ENCODE measurements at regions not wholly inside any gene's neighbourhood (a gene's known extent, or its start where the extent isn't known, plus 50 kb on each side); places are given as distances from the start of the nearest gene placed in this dataset.

- no peak for TF ChIP-seq CTCF (conservative IDR thresholded peaks at IDR 0.05; ENCODE audit: low read length)
- no peak for TF ChIP-seq EZH2phosphoT487 (IDR thresholded peaks at IDR 0.05; ENCODE audit: borderline replicate concordance, low read depth, low read length)
- Histone ChIP-seq H2AFZ (ENCODE audit: low read length) (no peak overlapping the region), H3K9me3 (ENCODE audit: low read length) (no peaks in the 10 kb centered on the region), H3K27ac (ENCODE audit: low read depth, low read length, poor library complexity, severe bottlenecking) (no peak overlapping the region), H3K4me2 (ENCODE audit: low read length) (no peak overlapping the region), H3K79me2 (ENCODE audit: insufficient read depth, low read depth, low read length) (no peaks in the 10 kb centered on the region), H3K9me2 (ENCODE audit: insufficient read depth, low read length) (no peaks in the 10 kb centered on the region), H3K4me3 (ENCODE audit: low read depth, low read length, poor library complexity, severe bottlenecking) (no peak overlapping the region), H3K36me3 (ENCODE audit: insufficient read depth, low read length) (no peaks in the 10 kb centered on the region), H3K4me1 (ENCODE audit: insufficient read depth, low read length, poor library complexity, severe bottlenecking) (no peaks in the 10 kb centered on the region), H4K20me1 (ENCODE audit: insufficient read depth, low read length) (no peaks in the 10 kb centered on the region)
- ChIA-PET POLR2A (no interaction called here), CTCF (ENCODE audit: unreplicated experiment) (no interaction called here)
- BruUV-seq (replicated peaks): no TSS peak
- intact Hi-C loops (cut with micrococcal nuclease; ENCODE audit: unreplicated experiment): loop anchor here (10.0 kb wide), 1 partner anchor 304 kb away; no protein-coding TSS in a partner anchor
- no peak for DNase-seq (ENCODE audit: low spot score)
Observed at GRCh38 chr7:15018981-15019380, 116.4 kb upstream of the DGKB start.

GRCh38 chr7:15016766-15017165 is 114.2 kb upstream of the DGKB start:
- no peak overlapping the region for H3K4me2 ChIP-seq (ENCODE audit: low read length)
- CTCF ChIA-PET (ENCODE audit: unreplicated experiment): no interaction called here
- intact Hi-C loops (cut with micrococcal nuclease; ENCODE audit: unreplicated experiment): loop anchor here (10.0 kb wide), 1 partner anchor 302 kb away; no protein-coding TSS in a partner anchor
- H2AFZ ChIP-seq (ENCODE audit: low read length): no peak overlapping the region
- TF ChIP-seq CTCF (conservative IDR thresholded peaks at IDR 0.05; ENCODE audit: low read length) (no peak), EZH2phosphoT487 (IDR thresholded peaks at IDR 0.05; ENCODE audit: borderline replicate concordance, low read depth, low read length) (no peak)
- H3K9me2 ChIP-seq (ENCODE audit: insufficient read depth, low read length): no peaks in the 10 kb centered on the region
- H3K79me2 ChIP-seq (ENCODE audit: insufficient read depth, low read depth, low read length): no peaks in the 10 kb centered on the region
- POLR2A ChIA-PET: interaction anchor here (0.7 kb wide), 1 partner anchor 1183 kb away, joined by 8 read pairs; no protein-coding TSS in a partner anchor
- no peaks in the 10 kb centered on the region for H3K4me1 ChIP-seq (ENCODE audit: insufficient read depth, low read length, poor library complexity, severe bottlenecking)
- no peak overlapping the region for H3K4me3 ChIP-seq (ENCODE audit: low read depth, low read length, poor library complexity, severe bottlenecking)
- no peaks in the 10 kb centered on the region for H4K20me1 ChIP-seq (ENCODE audit: insufficient read depth, low read length)
- H3K27ac ChIP-seq (ENCODE audit: low read depth, low read length, poor library complexity, severe bottlenecking): no peak overlapping the region
- no peaks in the 10 kb centered on the region for H3K9me3 ChIP-seq (ENCODE audit: low read length)
- no TSS peak for BruUV-seq (replicated peaks)
- no peak for DNase-seq (ENCODE audit: low spot score)
- no peaks in the 10 kb centered on the region for H3K36me3 ChIP-seq (ENCODE audit: insufficient read depth, low read length)

GRCh38 chr7:15016315-15016667 is 113.7 kb upstream of the DGKB start:
- intact Hi-C loops (cut with micrococcal nuclease; ENCODE audit: unreplicated experiment): loop anchor here (10.0 kb wide), 1 partner anchor 301 kb away; no protein-coding TSS in a partner anchor
- Histone ChIP-seq H3K4me3 (ENCODE audit: low read depth, low read length, poor library complexity, severe bottlenecking) (no peak overlapping the region), H3K9me3 (ENCODE audit: low read length) (no peaks in the 10 kb centered on the region), H4K20me1 (ENCODE audit: insufficient read depth, low read length) (no peaks in the 10 kb centered on the region), H3K27ac (ENCODE audit: low read depth, low read length, poor library complexity, severe bottlenecking) (no peak overlapping the region), H3K79me2 (ENCODE audit: insufficient read depth, low read depth, low read length) (no peaks in the 10 kb centered on the region), H3K4me2 (ENCODE audit: low read length) (no peak overlapping the region), H2AFZ (ENCODE audit: low read length) (no peak overlapping the region), H3K4me1 (ENCODE audit: insufficient read depth, low read length, poor library complexity, severe bottlenecking) (no peaks in the 10 kb centered on the region), H3K36me3 (ENCODE audit: insufficient read depth, low read length) (no peaks in the 10 kb centered on the region), H3K9me2 (ENCODE audit: insufficient read depth, low read length) (no peaks in the 10 kb centered on the region)
- BruUV-seq (replicated peaks): no TSS peak
- TF ChIP-seq EZH2phosphoT487 (IDR thresholded peaks at IDR 0.05; ENCODE audit: borderline replicate concordance, low read depth, low read length): no peak
- TF ChIP-seq CTCF (conservative IDR thresholded peaks at IDR 0.05; ENCODE audit: low read length): 0 out of 2 replicates have a peak, but pooled peaks have one; percentile 20
- no peak for DNase-seq (ENCODE audit: low spot score)
- CTCF ChIA-PET (ENCODE audit: unreplicated experiment): interaction anchor here (0.8 kb wide), 1 partner anchor 8 kb away, joined by 3 read pairs; no protein-coding TSS in a partner anchor
- POLR2A ChIA-PET: no interaction called here

Data from OCI-LY7 (cell line).